Endothelial cell of umbilical vein (primary cell): ENCODE measurements at regions not wholly inside any gene's neighbourhood (a gene's known extent, or its start where the extent isn't known, plus 50 kb on each side); places are given as distances from the start of the nearest gene placed in this dataset.

ENCODE experiments used
- EZH2 ChIP-seq: IDR thresholded peaks from 2 replicates; pipeline ENCODE4 v1.6.1; 2012; ENCODE audit warnings: borderline replicate concordance, low read depth, mild to moderate bottlenecking, moderate library complexity, low read length, inconsistent platforms; ENCODE audit not compliant: severe bottlenecking
- FOS ChIP-seq: IDR thresholded peaks from 2 replicates; pipeline ENCODE4 v1.6.1; 2011; ENCODE audit warnings: mild to moderate bottlenecking, low read length, moderate library complexity, borderline replicate concordance; ENCODE audit not compliant: insufficient read depth
- GATA2 ChIP-seq: IDR thresholded peaks from 2 replicates; pipeline ENCODE4 v1.7.0; 2011; ENCODE audit warnings: low read depth, mild to moderate bottlenecking, moderate library complexity, mixed read lengths, low read length; ENCODE audit not compliant: insufficient read length, insufficient read depth
- JUN ChIP-seq: IDR thresholded peaks from 2 replicates; pipeline ENCODE4 v1.6.1; 2011; ENCODE audit warnings: borderline replicate concordance, low read depth; ENCODE audit not compliant: insufficient read length, insufficient read depth
- MYC ChIP-seq: IDR thresholded peaks from one replicate; pipeline ENCODE4 v1.6.1; 2011; ENCODE audit warnings: mild to moderate bottlenecking, low read depth, low read length
- POLR2A ChIP-seq: IDR thresholded peaks from 2 replicates; pipeline ENCODE4 v1.6.1; 2012; ENCODE audit warnings: low read depth, mild to moderate bottlenecking, control low read depth, low read length
- POLR2AphosphoS5 ChIP-seq: IDR thresholded peaks from 2 replicates; pipeline ENCODE4 v1.6.1; 2012; ENCODE audit warnings: low read depth, mild to moderate bottlenecking, control low read depth, low read length, moderate library complexity; ENCODE audit not compliant: insufficient read depth
- TF ChIP-seq, protein P1 (sequence below): IDR thresholded peaks from 2 replicates; pipeline ENCODE4 v1.6.1; 2011; ENCODE audit not compliant: insufficient read depth, insufficient read length
- TF ChIP-seq, protein P2 (sequence below), 2 donors: IDR thresholded peaks; 1 replicate in 1 of 2; 2 replicates in 1 of 2; pipeline ENCODE4 v1.5.1; 2011; ENCODE audit warnings: low read length in 2 of 2, mild to moderate bottlenecking in 2 of 2, moderate library complexity in 2 of 2, control low read depth in 1 of 2, inconsistent platforms in 1 of 2, low read depth in 1 of 2; ENCODE audit not compliant: insufficient read depth in 1 of 2; ENCODE audit errors: extremely low read depth in 1 of 2

DNA sequence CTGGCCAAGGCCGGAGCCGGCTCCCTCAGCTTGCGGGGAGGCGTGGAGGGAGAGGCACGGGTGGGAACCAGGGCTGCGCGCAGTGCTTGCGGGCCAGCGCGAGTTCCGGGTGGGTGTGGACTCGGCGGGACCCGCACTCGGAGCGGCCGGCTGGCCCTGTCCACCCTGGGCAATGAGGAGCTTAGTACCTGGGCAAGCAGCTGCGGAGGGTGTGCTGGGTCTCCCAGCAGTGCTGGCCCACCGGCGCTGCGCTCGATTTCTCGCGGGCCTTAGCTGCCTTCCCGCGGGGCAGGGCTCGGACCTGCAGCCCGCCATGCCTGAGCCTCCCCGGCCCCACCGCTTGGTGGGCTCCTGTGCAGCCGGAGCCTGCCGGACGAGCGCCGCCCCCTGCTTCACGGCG lies 91.4 kb upstream of the MAN1A1 start:
- TF ChIP-seq POLR2AphosphoS5 (no peak), POLR2A (no peak), EZH2 (no peak), JUN (no peak), MYC (no peak), FOS (no peak), GATA2 (no peak)
- TF ChIP-seq, protein P1, sequence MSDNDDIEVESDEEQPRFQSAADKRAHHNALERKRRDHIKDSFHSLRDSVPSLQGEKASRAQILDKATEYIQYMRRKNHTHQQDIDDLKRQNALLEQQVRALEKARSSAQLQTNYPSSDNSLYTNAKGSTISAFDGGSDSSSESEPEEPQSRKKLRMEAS = no peak
- TF ChIP-seq, protein P2, sequence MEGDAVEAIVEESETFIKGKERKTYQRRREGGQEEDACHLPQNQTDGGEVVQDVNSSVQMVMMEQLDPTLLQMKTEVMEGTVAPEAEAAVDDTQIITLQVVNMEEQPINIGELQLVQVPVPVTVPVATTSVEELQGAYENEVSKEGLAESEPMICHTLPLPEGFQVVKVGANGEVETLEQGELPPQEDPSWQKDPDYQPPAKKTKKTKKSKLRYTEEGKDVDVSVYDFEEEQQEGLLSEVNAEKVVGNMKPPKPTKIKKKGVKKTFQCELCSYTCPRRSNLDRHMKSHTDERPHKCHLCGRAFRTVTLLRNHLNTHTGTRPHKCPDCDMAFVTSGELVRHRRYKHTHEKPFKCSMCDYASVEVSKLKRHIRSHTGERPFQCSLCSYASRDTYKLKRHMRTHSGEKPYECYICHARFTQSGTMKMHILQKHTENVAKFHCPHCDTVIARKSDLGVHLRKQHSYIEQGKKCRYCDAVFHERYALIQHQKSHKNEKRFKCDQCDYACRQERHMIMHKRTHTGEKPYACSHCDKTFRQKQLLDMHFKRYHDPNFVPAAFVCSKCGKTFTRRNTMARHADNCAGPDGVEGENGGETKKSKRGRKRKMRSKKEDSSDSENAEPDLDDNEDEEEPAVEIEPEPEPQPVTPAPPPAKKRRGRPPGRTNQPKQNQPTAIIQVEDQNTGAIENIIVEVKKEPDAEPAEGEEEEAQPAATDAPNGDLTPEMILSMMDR (IDR thresholded peaks at IDR 0.05; ENCODE audit: extremely low read depth in 1 of 2, insufficient read depth in 1 of 2, low read depth in 1 of 2, low read length in 2 of 2) = no peak
